ENCODE measurements at regions not wholly inside any gene's neighbourhood (a gene's known extent, or its start where the extent isn't known, plus 50 kb on each side); places are given as distances from the start of the nearest gene placed in this dataset.
"Not testable (repeated sequence)": the region's sequence is repeated elsewhere in the genome, so short reads cannot be mapped to it uniquely, and the experiment has no call there.

- DNase-seq: no peak
Measured at GRCh38 chrX:145393702-145394235, 146.5 kb downstream of the SPANXN1 start.

GRCh38 chrX:145394344-145394743 is 147.0 kb downstream of the SPANXN1 start:
- DNase-seq: no peak

DNA sequence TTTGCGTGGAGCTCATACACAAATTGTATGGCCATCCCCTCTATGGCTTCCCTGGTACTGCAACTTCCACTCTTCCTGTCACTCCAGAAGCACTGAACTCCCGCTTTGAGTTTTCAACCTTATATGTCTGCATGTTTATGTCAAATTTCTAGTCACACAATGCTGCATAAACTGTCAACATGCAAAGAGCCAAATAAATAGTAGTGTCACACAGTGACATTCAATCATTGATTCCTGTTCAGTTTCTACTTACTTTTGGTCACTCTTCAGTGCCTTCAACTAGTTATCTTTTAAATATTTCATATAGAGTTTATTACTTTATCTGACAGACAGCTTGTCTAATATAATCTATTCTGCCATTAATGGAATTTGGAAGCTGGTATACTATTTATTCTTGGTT is 149.3 kb downstream of the SPANXN1 start:
- no peak for DNase-seq

DNA sequence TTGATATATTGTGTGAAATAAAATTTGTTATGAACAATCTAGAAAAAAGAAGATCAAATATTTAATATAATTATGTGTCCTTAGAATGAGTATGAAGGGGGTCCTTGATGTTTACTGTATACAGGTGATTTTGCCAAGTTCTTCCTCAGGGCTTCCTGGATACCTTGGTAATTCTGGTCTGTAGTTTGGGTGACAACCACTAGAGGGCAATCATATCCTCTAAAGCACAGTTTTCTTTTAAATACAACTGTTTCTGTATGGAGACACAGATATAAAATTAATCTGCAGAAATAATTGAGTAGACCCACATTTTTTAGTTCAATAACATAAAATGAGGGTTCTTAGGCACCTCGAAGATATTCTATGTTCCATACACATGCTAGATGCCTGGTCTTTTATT is 157.7 kb downstream of the SPANXN1 start:
- DNase-seq: peak; percentile 26

DNA sequence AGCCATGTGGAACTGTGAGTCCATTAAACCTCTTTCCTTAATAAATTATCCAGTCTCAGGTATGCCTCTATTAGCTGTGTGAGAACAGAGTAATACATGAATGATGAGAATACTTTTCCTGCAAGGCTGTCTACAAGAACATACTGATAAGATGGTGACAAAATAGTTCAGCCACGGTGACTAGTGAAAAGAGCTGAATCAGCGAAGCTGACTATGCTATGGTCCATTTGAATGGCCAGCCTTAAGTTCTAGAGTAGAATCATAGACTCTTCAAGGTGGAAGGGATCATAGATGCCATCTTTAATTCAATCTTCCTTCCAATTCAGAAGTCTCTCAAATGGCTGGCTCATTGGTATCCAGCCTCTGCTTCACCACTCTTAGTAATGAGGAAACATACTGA is 163.3 kb downstream of the SPANXN1 start:
- DNase-seq: no peak

- DNase-seq: not testable (repeated sequence)
Measured at GRCh38 chrX:145436211-145436610, 188.9 kb downstream of the SPANXN1 start.

GRCh38 chrX:145464650-145465049 is 217.3 kb downstream of the SPANXN1 start:
- no peak for DNase-seq

- DNase-seq: no peak
Measured at GRCh38 chrX:145475725-145476124, 228.4 kb downstream of the SPANXN1 start.

DNA sequence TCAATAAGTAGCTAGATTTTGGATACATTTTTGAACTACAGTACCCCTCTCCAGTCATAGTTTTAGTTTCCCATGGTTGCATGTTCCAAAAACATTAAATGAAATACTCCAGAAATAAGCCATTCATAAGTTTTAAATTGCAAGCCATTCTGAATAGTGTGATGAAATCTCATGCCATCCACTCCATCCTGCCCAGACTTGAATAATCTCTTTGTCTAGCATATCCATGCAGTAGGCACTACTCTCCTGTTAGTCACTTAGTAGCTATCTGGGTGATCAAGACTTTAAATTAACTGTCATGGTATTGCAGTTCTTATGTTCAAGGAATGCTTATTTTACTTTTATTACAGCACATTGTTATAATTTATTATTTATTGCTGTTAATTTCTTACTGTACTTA is 237.4 kb downstream of the SPANXN1 start:
- DNase-seq: no peak

GRCh38 chrX:145502670-145503069 is 255.4 kb downstream of the SPANXN1 start:
- no peak for DNase-seq

GRCh38 chrX:145506214-145506613 is 258.9 kb downstream of the SPANXN1 start:
- DNase-seq: no peak

DNA sequence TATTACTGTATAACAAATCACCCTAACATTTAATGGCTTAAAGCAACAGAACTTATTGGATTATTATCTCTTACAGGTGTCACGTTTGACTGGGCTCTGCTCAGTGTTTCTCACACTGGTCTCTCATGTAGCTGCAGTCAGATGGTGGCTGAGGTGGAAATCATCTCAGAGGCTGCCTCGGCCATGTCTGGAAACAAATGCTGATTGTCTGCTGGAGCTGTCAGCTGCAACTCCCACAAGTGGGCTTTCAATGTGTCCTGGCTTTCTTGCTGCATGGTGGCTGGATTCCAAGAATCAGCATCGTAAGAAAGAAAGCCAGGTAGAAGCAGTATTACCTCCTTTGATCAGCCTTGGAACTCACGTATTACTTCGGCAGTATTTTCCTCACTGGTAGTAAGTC is 277.6 kb downstream of the SPANXN1 start:
- no peak for DNase-seq

GRCh38 chrX:145532176-145532780 is 285.0 kb downstream of the SPANXN1 start:
- DNase-seq: no peak

GRCh38 chrX:145533534-145533933 is 284.1 kb upstream of the SLITRK2 start:
- DNase-seq: no peak

DNA sequence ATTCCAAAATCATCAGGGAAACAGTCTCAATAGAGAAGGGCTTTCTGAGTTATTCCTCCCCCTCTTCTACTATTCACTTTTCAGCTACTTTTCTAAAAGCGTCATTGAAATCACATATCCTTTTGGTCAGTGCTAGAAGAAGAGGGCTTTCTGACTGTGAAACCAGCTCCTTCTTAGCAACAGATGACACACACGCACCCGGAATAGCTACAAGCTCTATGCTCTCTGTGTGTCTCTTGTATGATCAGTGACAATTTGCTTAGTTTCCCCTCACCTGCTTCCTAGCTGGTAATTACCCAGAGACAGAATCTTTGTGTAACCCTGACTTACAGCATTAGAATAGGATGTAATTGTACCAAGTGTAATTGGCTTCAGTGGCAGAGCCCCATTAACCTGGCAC is 268.1 kb upstream of the SLITRK2 start:
- DNase-seq: no peak

DNA sequence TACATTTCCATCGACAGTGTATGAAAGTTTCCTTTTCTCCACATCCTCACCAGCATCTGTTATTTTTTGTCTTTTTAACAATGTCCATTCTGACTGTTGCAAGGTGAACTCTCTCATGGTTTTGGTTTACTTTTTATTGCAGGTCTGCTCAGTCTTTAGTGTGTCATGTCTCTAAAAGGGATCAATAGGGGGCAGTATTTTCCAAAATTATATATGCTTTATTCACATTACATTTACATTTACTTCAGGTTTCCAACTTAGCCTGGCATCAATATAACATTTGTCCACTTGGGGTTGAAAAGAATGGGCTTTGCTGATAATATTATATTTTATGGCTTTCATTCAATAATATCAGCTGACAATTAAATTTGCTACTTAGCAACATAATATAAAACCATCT is 265.0 kb upstream of the SLITRK2 start:
- no peak for DNase-seq

GRCh38 chrX:145553702-145554101 is 263.9 kb upstream of the SLITRK2 start:
- DNase-seq: no peak

- DNase-seq: no peak
Measured at GRCh38 chrX:145563159-145563558, 254.5 kb upstream of the SLITRK2 start.

- DNase-seq: no peak
Measured at GRCh38 chrX:145609951-145610511, 207.6 kb upstream of the SLITRK2 start.

DNA sequence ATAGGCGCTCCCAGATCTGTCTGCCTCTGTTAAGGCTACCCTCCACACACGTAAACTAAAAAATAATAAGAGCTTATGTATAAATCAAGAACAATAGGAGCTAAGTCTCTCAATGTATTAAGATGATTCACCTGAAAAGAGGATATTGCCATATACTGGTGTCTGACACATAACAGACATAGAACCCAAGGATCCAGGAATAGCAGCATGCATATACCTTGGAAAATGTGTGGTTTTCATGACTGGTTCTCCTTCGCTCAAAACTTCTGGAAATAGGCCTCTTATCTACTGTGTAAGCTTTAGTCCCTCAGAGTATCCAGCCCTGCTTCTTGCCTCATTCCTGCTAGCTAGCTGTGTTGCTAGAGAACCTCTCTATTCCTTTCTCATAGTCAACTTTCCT is 203.7 kb upstream of the SLITRK2 start:
- no peak for DNase-seq

DNA sequence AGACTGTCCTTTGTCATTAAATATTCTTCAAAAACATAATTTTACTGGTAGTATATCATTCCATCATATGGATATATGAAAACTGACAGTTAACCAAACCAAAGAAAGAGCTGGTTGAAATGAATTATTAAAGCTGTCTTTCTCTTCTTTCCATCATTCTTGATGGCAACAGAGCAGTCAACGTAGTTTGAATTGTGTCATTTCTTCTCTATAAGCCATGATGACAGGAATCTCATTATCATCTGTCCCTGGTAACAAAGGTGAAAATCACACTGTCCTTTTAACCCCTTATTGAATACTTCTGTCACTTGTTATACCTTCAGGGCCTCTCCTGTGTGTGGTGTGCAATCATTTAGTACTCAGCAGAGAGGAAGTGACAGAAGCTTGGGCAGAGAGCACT is 197.0 kb upstream of the SLITRK2 start:
- no peak for DNase-seq

DNA sequence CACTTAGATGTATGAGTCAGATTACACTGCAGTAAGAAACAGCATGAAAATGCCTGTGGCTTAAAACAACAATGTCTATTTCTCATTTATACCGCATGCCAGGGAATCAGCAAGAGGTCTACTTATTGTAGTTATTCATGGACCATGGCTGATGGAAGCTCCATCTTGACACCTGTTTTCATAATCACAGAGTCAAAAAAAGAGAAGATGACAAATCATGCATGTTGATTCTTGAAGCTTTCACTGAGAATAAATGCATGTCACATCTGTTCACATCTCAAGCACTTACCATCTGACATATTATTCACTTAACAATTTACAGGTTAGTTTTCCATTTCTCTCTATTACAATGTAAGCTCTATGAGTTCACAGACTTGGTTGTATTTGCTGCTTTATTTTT is 194.2 kb upstream of the SLITRK2 start:
- DNase-seq: no peak

- no peak for DNase-seq
Measured at GRCh38 chrX:145630081-145630480, 187.5 kb upstream of the SLITRK2 start.

DNA sequence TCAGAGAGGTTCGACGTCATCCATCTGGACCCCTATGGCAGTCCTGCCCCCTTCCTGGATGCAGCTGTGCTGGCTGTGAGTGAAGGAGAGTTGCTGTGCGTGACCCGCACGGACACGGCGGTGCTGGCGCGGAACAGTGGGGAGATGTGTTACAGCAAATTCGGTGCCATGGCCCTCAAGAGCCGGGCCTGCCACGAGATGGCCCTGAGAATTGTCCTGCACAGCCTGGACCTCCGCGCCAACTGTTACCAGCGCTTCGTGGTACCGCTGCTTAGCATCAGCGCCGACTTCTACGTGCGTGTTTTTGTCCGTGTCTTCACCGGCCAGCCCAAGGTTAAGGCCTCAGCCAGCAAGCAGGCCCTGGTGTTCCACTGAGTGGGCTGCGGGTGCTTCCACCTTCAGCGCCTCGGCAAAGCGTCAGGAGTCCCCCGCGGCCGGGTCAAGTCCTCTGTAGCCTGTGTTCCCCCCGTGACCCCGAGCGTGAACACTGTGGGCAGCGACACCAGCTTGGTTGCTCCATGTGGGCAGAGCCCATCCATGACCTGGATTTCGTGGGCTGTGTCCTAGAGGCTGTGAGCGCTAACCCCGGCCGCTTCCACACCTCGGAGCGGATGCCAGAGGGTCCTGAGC is 186.7 kb upstream of the SLITRK2 start:
- no peak for DNase-seq

Measured in NCI-H1105 (cell line).